RWPE1 (cell line): ENCODE measurements at regions not wholly inside any gene's neighbourhood (a gene's known extent, or its start where the extent isn't known, plus 50 kb on each side); places are given as distances from the start of the nearest gene placed in this dataset.

ENCODE experiments used
- CTCF ChIA-PET: fragments of 350-600 bp; sonication (Branson Sonifier 250); formaldehyde crosslinking; extraction: SDS; loops from one replicate; lab custom pipeline; 2021; lab: Yijun Ruan, JAX
- POLR2A ChIA-PET: fragments of 400-600 bp; formaldehyde crosslinking; extraction: SDS; loops from one replicate; lab custom pipeline; 2020; ENCODE audit warnings: antibody characterized with exemption; ENCODE audit not compliant: low non-redundant PET; lab: Yijun Ruan, JAX
- DNase-seq: peaks from one replicate; pipeline ENCODE4 v3.0.0; 2012; ENCODE audit warnings: low spot score
- H3K27ac ChIP-seq: fragments of 450-650 bp; 2 replicates; pipeline ENCODE4 v1.5.1; 2017
- TF ChIP-seq, protein P1 (sequence below): fragments of 450-650 bp; conservative IDR thresholded peaks from 2 replicates; pipeline ENCODE4 v1.5.1; 2017; ENCODE audit warnings: low read depth, mild to moderate bottlenecking

DNA sequence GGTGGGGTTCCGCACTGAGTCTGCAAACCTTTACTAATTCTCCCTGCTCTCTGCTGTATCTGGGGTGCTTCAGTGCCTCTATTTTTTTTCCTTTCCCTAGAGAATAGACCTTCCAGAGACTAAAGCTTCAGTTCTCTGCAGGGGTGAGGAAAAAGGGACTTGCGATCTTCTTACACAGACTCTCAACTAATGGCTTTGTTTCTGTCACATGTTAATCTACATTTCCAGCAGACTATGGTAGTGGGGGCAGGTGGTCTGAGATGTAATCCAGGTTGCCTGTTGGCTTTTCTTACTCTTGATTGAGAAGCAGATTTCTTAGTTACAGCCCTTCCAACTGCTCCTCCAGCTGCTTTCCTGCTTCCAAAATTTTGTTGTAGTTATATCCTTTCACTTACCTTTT lies 229.0 kb upstream of the NLRP1 start:
- no peak overlapping the region for H3K27ac ChIP-seq
- TF ChIP-seq, protein P1, sequence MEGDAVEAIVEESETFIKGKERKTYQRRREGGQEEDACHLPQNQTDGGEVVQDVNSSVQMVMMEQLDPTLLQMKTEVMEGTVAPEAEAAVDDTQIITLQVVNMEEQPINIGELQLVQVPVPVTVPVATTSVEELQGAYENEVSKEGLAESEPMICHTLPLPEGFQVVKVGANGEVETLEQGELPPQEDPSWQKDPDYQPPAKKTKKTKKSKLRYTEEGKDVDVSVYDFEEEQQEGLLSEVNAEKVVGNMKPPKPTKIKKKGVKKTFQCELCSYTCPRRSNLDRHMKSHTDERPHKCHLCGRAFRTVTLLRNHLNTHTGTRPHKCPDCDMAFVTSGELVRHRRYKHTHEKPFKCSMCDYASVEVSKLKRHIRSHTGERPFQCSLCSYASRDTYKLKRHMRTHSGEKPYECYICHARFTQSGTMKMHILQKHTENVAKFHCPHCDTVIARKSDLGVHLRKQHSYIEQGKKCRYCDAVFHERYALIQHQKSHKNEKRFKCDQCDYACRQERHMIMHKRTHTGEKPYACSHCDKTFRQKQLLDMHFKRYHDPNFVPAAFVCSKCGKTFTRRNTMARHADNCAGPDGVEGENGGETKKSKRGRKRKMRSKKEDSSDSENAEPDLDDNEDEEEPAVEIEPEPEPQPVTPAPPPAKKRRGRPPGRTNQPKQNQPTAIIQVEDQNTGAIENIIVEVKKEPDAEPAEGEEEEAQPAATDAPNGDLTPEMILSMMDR, result no peak
- CTCF ChIA-PET, result interaction anchor here (0.6 kb wide), 1 partner anchor 46 kb away, joined by 3 read pairs; no protein-coding TSS in a partner anchor
- POLR2A ChIA-PET, result no interaction called here
- DNase-seq, result no peak

DNA sequence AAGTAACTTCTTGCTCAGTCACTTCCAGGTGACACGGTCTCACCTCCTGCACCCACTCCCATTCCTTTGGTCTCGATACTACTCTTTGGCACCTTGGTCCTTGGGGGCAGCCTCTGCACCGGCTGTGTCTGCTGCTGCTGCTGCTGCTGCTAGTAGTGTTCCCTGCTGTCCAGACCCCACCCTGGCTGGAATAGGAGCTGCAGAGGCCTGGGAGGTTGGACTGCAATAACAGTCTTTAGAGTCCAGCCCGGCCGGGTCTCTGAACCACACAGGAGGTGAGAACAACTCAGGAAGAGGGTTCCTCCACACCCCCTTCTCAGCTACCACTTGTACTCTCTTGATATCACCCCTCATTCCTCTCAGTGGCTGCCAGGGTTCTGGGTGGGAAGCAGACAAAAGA lies 231.1 kb upstream of the NLRP1 start:
- ChIA-PET POLR2A (no interaction called here), CTCF (no interaction called here)
- TF ChIP-seq, protein P1, result no peak
- H3K27ac ChIP-seq, result no peak overlapping the region
- DNase-seq, result no peak

DNA sequence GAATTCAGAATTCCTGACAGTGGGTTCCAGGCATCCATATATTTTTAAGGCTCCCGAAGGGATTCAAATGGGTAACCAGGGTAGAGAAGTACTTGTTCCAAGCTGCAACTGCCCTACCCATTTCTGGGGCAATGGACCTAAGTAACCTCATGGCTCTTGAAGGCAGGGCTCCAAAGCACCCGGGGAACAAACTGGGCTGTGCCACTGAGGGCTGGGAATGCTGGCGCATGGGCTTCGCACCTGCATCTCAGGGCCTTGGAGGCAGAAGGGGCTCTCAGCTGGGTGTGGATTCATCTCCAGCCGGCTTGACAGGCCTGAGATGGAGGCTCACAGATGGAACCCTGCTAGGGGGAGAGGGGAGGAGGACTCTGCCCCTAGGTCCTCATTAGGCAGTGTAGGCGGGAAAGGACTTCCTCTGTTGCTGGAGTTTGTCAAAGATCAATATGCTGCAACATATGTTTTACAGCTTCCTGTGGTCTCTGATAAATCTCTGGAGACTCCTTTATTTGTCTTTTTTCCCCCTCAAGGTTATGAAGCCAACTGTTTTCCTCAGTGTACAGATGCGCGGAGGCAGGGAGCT lies 232.3 kb upstream of the NLRP1 start:
- CTCF ChIA-PET, result no interaction called here
- no peak for DNase-seq
- POLR2A ChIA-PET, result no interaction called here
- TF ChIP-seq, protein P1, result no peak
- no peak overlapping the region for H3K27ac ChIP-seq

DNA sequence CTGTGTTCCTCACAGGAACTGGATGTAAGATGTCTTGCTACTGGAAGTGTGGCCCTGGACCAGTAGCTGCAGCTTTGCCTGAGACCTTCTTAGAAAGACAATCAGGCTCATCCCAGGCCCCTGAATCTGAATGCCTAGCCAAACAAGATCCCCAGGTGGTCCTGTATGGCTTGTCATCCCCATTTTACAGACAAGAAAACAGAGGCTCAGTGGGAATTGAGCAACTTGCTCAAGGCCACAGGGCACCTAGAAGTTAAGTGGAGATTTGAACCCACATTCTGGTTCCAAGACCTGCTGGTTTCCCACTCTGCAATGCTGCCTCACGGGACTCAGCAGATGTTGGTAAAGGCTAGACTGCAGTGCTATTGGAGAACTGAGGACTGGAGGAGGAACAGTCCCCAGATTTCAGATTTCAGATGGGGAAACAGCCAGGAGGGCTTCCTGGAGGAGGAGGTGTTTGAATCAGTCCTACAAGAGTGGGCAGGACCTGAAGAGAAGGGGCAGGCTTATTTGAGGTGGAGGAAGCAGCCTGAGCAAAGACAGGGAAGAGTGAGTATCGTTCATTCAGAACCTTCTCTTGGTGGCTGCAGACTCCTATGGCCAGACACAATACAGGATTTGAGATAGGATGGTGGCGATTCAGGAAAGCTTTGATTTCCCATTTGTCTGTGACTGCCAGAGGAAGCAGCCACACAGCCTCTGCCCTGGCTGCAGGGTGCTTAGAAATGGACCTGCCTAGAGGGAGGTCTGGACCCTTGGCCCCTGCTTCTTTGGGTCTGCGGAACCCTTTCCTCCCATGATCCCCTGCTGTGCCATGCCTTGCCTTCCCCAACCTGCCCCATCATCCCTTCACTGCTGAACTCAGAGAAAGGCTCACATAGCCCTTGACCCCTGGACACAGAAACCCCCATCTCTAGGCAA lies 233.4 kb upstream of the NLRP1 start:
- CTCF ChIA-PET, result interaction anchor here (0.6 kb wide), 1 partner anchor 9 kb away, joined by 3 read pairs; no protein-coding TSS in a partner anchor
- POLR2A ChIA-PET, result no interaction called here
- TF ChIP-seq, protein P1, result no peak
- no peak overlapping the region for H3K27ac ChIP-seq
- no peak for DNase-seq

DNA sequence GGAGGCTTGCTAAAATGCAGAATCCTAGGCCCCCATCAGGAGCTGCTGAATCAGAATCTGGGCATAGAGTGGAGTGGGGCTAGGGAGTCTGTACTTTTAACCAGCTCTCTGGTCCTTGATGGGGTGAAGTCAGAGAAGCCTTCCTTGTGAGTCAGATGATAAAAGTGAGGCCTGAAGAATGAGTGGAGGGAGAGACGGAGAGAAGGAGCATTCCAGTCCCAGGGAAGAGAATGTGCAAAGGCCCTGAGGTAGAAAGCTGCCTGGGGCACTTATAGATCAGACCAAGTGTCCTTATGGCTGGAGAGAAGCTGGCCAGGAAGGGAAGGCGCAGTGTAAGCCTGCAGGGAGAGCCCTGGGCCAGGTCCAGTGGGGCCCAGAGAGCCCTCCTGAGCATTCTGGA lies 235.1 kb upstream of the NLRP1 start:
- H3K27ac ChIP-seq, result no peak overlapping the region
- no peak for DNase-seq
- ChIA-PET POLR2A (no interaction called here), CTCF (no interaction called here)
- TF ChIP-seq, protein P1, result no peak

DNA sequence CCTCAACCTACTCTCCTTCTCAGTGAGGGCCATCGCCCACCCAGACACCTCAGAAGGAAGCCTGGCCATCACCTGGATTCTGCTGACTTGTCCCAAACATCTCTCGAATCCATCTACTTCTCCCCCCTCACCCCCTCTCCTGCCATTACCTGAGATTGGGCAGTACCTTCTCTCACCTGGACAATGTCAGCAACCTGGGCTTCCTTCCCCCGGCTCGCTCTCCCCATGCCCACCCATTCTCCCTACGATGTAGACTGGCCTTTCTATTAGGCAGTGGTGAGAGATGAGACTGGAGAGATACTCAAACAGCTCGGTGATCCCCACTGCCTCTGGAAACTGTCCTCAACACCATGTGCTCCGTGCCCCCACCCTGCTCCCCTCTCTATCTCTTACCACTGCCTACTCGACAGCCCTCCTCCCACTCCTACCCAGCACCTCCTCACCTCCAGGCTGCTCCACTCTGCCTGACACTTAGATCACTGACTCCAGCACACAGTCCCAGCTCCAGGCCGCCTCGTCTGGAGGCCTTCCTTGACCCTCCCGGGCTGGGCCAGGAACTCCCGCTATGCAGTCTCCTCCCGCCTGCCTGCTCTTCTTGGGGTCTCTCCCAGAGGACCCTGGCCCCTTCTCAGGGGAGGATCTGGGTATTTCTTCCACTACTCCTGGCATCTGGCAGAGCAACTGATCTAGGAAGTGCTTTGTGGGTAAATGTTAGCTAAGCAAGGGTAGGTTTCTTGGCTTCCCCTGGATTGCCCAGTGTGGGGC lies 235.8 kb upstream of the NLRP1 start:
- CTCF ChIA-PET, result interaction anchor here (0.6 kb wide), 1 partner anchor 27 kb away, joined by 3 read pairs; no protein-coding TSS in a partner anchor
- TF ChIP-seq, protein P1, result no peak
- no peak for DNase-seq
- H3K27ac ChIP-seq, result no peak overlapping the region
- POLR2A ChIA-PET, result no interaction called here
